GM21786 (cell line): ENCODE measurements at regions not wholly inside any gene's neighbourhood (a gene's known extent, or its start where the extent isn't known, plus 50 kb on each side); places are given as distances from the start of the nearest gene placed in this dataset.
"Not testable (repeated sequence)": the region's sequence is repeated elsewhere in the genome, so short reads cannot be mapped to it uniquely, and the experiment has no call there.

Experiments used
- ATAC-seq: cut with Tn5 transposase; IDR thresholded peaks from one replicate; pipeline ENCODE4 v1.9.1; 2021; ENCODE audit not compliant: unreplicated experiment

- ATAC-seq = no peak
Measured at GRCh38 chr13:70336866-70337265, 228.6 kb upstream of the KLHL1 start.

GRCh38 chr13:70333752-70334151 is 225.5 kb upstream of the KLHL1 start:
- ATAC-seq = no peak

- ATAC-seq = no peak
Measured at GRCh38 chr13:70330697-70331361, 222.6 kb upstream of the KLHL1 start.

DNA sequence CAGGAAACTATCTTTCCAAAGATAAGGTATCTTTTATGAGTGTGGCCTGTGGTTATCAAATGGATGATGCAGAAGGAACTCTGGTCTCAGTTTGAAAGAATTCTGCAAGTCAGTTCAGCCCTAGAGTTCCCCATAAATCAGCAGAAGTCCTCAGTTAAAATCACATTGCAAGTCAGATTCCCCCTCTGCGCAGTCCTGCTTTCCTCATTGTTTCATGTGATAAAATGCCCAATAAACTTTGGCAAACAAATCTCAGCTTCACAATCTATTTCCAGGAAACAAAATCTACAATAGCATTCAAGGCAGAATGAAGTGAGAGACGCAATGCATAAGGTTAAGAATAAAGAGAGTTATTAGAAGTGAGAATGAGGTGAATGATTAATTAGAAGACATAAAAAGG is 216.3 kb upstream of the KLHL1 start:
- no peak for ATAC-seq

GRCh38 chr13:70311191-70311590 is 202.9 kb upstream of the KLHL1 start:
- ATAC-seq = no peak

GRCh38 chr13:70310396-70311119 is 202.3 kb upstream of the KLHL1 start:
- ATAC-seq = no peak

GRCh38 chr13:70297189-70297616 is 189.0 kb upstream of the KLHL1 start:
- ATAC-seq = no peak

DNA sequence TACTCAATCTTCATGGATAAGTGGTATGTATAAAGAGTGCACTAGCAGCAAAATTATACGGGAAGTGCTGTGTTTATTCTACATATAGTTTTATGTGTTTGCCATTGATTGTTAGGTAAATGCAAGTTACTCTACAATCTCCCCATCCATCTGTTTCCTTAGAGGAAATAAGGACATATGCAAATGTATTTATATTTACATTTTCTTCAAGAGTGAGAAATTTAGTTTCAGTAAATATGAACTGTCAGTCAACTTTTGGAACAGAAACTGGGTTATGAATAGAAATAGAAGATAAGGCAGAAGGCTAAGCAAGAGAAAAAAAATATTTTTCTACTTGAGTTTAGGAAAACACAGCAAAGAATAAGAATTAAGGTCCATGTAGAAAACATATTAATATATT is 176.1 kb upstream of the KLHL1 start:
- ATAC-seq = no peak

DNA sequence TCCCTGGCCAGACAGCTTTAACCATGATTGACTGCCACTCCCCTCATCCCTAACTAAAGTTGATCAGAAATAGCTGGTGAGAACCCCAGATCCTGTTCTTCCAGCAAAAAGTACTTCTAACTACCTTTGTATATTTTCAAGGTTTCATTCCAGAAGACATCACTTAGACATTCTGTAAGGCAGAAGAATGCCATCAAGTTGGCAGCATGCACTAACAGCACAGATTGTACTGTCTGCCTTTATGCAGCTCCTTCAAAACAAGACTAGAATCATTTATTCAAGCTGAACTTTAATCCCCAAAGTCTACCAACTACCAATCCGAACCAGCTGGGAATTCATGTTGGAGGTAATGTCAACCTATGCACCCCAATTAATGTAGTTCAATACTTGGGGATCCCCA is 167.6 kb upstream of the KLHL1 start:
- no peak for ATAC-seq

DNA sequence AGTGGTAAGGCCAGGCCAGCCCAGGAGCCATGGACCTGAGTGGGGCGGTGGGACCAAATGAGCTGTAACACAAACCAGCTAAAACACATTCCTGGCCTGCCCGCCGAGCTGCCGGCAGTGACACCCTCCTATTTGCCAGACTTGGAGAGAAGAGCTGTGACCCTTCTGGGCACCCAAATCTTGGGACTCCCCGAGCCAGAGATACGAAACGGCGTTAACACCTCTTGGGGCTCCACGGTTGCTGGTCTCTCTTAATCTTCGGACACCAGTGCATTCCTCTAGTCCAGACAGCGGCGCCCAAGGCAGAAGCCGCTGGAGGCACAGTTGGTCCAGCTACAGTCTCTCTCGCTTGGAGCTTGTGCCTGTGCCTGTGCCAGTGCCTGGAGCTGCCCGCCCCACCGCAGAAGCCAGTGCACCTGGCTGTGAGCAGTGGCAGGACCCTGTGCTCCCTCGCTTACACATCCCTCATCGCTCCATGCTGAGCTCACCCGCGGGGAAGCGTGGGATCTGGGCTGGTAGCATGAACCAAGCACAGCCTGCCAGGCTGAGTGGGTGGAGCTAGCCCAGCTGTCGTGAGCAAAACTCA is 147.2 kb upstream of the KLHL1 start:
- no peak for ATAC-seq

GRCh38 chr13:70253834-70254233 is 145.6 kb upstream of the KLHL1 start:
- ATAC-seq = no peak

GRCh38 chr13:70253411-70253810 is 145.2 kb upstream of the KLHL1 start:
- ATAC-seq = no peak

GRCh38 chr13:70249332-70250064 is 141.2 kb upstream of the KLHL1 start:
- ATAC-seq = no peak

- no peak for ATAC-seq
Measured at GRCh38 chr13:70237131-70237530, 128.9 kb upstream of the KLHL1 start.

DNA sequence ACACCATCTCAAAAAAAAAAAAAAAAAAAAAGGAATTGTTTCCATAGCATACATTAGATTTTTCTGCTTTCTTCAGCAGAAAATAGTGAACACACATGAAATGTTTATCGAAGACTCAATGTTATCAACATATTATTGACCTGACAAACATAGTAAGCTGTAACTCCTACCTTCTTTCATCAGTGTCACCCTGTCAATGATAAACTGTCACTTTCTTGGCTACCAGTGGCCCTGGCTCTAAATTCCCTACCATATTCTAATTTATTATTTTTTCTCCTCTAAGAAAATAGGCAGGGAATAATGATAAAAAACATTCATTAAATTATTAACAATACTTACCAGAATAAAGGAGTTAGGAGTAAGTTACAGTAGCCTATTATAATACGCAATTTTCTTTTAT is 127.3 kb upstream of the KLHL1 start:
- ATAC-seq = no peak

GRCh38 chr13:70223911-70224310 is 115.7 kb upstream of the KLHL1 start:
- no peak for ATAC-seq

DNA sequence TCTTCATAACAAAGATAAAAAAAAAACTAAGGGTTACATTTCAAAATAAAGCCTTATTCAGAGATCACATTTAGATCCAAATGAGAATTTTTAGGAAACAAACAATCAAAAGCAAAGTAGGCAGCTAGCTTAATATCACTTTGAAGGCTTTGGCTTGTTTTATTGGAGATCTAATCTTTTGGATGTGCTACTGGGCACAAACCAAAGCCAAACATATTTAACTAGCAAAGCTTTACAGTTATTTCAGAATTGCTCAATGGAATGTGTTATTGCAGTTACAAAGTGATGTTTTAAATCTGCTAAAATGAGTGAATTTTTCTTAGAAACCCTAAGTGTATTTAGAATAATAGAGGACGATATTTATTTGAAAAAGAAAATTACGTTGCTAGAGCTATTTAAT is 114.7 kb upstream of the KLHL1 start:
- ATAC-seq = no peak

- ATAC-seq = no peak
Measured at GRCh38 chr13:70218618-70219017, 110.4 kb upstream of the KLHL1 start.

- ATAC-seq = not testable (repeated sequence)
Measured at GRCh38 chr13:70208968-70209367, 100.7 kb upstream of the KLHL1 start.

- no peak for ATAC-seq
Measured at GRCh38 chr13:70206671-70207070, 98.4 kb upstream of the KLHL1 start.

DNA sequence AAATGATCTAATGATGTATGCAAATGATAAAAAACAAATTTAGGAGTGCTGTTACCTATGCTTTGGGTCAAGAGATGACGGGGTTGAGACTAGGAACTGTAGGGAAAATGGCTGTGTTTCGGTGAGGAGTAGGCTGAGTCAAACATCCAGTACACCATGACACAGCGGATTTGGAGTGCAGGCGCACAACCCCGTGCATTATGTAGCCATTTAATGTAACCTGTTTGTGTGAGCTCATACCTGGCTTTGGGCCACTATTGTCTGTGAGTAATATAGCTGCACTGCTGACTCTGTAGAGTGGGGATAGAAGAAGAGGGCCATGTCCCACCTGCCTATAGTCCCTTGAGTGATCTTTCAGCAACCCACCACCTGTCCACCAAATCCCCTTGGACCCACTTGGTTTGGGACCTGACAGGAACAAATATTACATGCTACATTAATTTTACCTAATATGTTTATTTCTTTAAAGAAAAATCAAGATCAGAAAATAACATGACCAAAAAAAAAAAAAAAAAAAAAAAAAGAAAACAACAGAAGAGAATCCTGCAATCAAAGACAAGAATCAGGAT is 95.5 kb upstream of the KLHL1 start:
- no peak for ATAC-seq
